ENCODE measurements at regions not wholly inside any gene's neighbourhood (a gene's known extent, or its start where the extent isn't known, plus 50 kb on each side); places are given as distances from the start of the nearest gene placed in this dataset.

- no peaks in the 10 kb centered on the region for H3F3A ChIP-seq (replicated peaks; ENCODE audit: insufficient read depth)
- H3K9ac ChIP-seq, result no peak overlapping the region
- no peaks in the 10 kb centered on the region for H3K27me3 ChIP-seq (ENCODE audit: insufficient read depth)
- no peaks in the 10 kb centered on the region for H3K4me1 ChIP-seq (ENCODE audit: control insufficient read depth in 1 of 2, insufficient read depth in 2 of 2, low read depth in 1 of 2, low read length in 1 of 2)
- H3K9me3 ChIP-seq, result no peaks in the 10 kb centered on the region
- no peaks in the 10 kb centered on the region for H3K36me3 ChIP-seq (replicated peaks in 1 of 2; ENCODE audit: control insufficient read depth in 1 of 2, insufficient read depth in 2 of 2, low read length in 1 of 2)
- no peak for TF ChIP-seq FOXJ3 (CRISPR knock-in tag; IDR thresholded peaks at IDR 0.05)
- TF ChIP-seq JUND (IDR thresholded peaks at IDR 0.05), result no peak
- TF ChIP-seq TEAD4 (IDR thresholded peaks at IDR 0.05; ENCODE audit: borderline replicate concordance, insufficient read depth), result no peak
- no peak for TF ChIP-seq FOXM1 (IDR thresholded peaks at IDR 0.05; ENCODE audit: low read depth)
- no peak for TF ChIP-seq REST (IDR thresholded peaks at IDR 0.05; ENCODE audit: low read depth, low read length)
- TF ChIP-seq NFIC (IDR thresholded peaks at IDR 0.05; ENCODE audit: borderline replicate concordance), result no peak
- no peak for TF ChIP-seq ZBTB33 (IDR thresholded peaks at IDR 0.05; ENCODE audit: borderline replicate concordance, low read depth)
- no peak for TF ChIP-seq TCF12 (IDR thresholded peaks at IDR 0.05)
- TF ChIP-seq EP300 (IDR thresholded peaks at IDR 0.05; ENCODE audit: borderline replicate concordance in 1 of 2, low read depth in 1 of 2, low read length in 1 of 2), result no peak
- TF ChIP-seq RFX5 (IDR thresholded peaks at IDR 0.05; ENCODE audit: low read length), result no peak
- TF ChIP-seq CHD2 (IDR thresholded peaks at IDR 0.05; ENCODE audit: low read length, partially characterized antibody), result no peak
- no peak for TF ChIP-seq FOSL2 (IDR thresholded peaks at IDR 0.05; ENCODE audit: borderline replicate concordance, low read depth)
- TF ChIP-seq RAD21 (IDR thresholded peaks at IDR 0.05; ENCODE audit: low read length), result no peak
- TF ChIP-seq MAX (IDR thresholded peaks at IDR 0.05; ENCODE audit: low read depth), result no peak
- TF ChIP-seq SMC3 (IDR thresholded peaks at IDR 0.05; ENCODE audit: low read depth, low read length), result no peak
- TF ChIP-seq RXRA (IDR thresholded peaks at IDR 0.05; ENCODE audit: borderline replicate concordance, low read depth), result no peak
- no peak for TF ChIP-seq PBX3 (IDR thresholded peaks at IDR 0.05)
- no peak overlapping the region for H3K27ac ChIP-seq (ENCODE audit: low read depth in 2 of 2, low read length in 1 of 2)
- H3K79me2 ChIP-seq (ENCODE audit: insufficient read depth), result no peaks in the 10 kb centered on the region
- H3K4me2 ChIP-seq, result no peak overlapping the region
- ChIA-PET CTCF (no interaction called here), POLR2A (no interaction called here)
- no peak overlapping the region for H2AFZ ChIP-seq (ENCODE audit: low read depth)
- DNase-seq, result no peak
- H3K4me3 ChIP-seq (ENCODE audit: low read depth in 2 of 2, low read length in 1 of 2), result no peak overlapping the region
- H4K20me1 ChIP-seq (ENCODE audit: insufficient read depth), result no peaks in the 10 kb centered on the region
- no peaks in the 10 kb centered on the region for H3K9me2 ChIP-seq
These were observed 249.4 kb upstream of the GK2 start for GRCh38 chr4:79657379-79657778.

Measured in SK-N-SH (cell line).